Activated CD8-positive, alpha-beta memory T cell treated with anti-CD3 and anti-CD28 coated beads, Interleukin-2, amount 50 U/mL, for 4 hours (primary cell): ENCODE measurements at regions not wholly inside any gene's neighbourhood (a gene's known extent, or its start where the extent isn't known, plus 50 kb on each side); places are given as distances from the start of the nearest gene placed in this dataset.

Source experiments
- DNase-seq: peaks from one replicate; pipeline ENCODE4 v3.0.0-alpha.2; 2020

DNA sequence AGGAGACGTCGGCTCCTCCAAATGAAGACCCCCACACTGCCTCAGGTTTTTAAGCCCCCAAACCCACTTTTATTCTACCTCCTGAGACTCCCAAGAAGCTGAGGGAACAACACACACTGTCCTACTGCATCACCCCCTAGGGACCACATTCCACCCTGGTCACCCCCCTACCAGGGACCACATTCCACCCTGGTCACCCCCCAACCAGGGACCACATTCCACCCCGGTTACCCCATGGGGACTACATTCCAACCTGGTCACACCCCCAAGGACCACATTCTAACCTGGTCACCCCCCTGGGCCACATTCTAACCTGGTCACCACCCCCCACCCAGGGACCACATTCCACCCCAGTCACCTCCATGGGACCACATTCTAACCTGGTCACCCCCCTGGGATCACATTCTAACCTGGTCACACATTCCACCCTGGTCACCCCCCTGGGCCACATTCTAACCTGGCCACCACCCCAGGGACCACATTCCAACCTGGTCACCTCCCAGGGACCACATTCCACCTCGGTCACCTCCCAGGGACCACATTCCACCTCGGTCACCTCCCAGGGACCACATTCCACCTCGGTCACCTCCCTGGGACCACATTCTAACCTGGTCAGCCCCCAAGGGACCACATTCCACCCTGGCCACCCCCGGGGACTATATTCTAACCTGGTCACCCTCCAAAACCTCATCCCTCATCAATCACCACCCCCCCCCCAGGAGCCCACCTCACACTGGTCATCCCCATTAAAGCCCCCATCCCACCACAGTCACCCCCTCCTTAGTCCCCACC lies 587.6 kb downstream of the NPHP4 start:
- DNase-seq = no peak

DNA sequence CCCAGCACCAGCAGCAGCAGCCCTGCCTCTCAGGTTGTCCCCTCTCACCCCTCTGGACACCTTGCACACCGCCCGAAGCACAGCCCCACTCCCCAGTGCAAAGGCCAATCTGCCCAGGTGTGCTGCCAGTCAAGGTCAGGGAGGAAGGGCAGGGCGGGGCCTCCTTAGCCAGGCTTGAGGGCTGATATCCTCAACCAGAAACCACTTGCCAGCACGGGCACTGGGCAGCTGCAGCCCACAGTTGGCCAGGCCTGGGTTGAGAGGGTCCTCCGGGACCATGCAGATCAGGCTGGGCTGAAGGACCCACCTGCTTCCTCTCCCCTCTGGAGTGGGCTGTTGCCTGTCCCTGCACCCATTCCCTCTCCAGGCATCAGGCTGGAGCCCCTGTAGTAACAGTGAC lies 588.3 kb downstream of the NPHP4 start:
- DNase-seq = no peak

DNA sequence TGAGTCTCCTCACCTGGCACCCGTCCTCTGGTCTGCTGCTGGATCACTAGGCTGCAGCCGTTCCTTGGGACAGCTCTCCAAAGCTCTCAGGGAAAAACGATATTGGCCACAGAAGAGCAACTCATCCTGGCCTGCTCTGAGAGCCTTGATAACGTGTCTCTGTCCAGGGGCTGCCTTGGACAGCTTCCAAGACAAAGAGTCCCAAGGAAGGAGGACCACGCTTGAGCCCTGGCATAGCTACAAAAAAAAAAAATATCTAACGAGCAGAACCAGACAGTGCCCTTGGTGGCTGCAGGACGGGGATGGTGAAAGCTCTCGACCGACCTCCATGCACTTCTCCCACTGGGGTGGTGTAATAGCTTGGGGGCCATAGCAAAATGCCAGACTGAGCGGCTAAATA lies 589.6 kb downstream of the NPHP4 start:
- DNase-seq = no peak

DNA sequence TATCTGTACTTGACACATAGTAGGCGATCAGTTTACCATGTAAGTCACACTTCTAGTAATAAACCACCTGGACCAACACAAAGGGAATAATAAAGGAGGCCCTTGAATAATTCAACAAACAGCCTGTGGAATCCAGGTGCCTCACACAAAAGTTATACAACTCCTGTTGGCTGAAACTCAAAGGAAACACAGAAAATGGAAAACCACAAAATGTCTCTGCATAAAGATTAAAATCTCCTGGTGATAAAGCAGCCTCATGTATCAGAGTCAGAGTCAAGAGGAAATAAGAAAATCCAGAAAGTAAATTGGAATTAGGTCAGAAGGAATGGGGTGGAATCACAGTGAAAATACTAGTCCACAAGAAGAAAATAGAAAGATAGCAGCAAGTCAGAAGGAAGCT lies 592.5 kb downstream of the NPHP4 start:
- DNase-seq = no peak

DNA sequence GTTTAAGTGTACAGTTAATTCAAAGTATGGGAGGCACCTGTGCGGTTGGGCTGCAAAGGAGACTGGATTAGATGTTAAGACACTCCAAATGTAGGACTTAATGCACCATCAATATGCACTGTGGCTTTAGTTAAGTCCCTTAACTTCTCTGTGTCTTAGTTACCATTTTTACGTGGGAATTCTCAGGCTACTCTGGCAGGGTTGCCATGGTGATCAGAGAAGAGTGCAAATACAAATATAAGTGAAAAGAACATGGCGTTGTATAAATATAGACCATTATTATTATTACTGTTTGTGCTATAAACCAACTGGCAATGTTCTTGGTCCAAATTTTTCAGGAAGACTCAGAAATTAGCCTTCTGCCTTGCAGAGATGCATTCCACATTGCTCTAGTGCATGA lies 595.6 kb downstream of the NPHP4 start:
- DNase-seq = no peak

DNA sequence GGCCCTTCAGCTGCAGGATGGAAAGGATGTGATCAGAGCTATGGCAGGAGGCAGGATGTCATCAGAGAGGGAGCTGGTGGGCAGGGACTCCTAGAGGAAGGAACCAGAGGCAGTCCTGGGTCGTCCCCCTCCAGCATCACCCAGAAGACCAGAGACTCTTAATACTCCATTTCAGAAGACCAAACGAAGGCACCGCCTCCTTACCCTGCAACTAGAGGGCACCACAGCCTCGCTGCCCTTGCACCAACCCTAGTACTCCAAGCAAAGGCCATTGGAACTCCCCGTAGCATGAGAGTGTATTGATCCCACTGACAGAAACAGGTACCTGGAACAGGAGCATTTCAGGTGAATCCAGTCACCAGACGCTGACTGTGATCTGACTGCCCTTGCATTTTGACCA lies 598.1 kb downstream of the NPHP4 start:
- no peak for DNase-seq

DNA sequence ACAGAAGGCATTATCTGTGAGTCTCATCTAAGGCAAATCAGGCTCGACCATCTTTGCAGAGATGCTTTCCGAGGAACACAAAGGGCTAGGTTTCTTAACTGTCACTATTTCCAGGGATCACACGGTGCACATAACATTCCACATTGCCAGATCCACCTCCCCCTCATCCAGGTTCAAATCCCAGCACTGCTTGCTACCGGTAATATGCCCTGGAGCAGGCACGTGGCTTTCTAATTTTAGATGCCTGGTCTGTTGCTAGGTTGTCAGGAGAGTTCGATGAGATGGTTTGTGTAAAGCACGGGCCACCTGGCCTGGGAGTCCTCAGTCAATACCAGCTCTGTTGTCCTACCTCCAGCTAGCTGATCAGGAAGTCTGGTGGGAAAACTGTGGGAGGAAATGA lies 598.6 kb downstream of the NPHP4 start:
- no peak for DNase-seq

DNA sequence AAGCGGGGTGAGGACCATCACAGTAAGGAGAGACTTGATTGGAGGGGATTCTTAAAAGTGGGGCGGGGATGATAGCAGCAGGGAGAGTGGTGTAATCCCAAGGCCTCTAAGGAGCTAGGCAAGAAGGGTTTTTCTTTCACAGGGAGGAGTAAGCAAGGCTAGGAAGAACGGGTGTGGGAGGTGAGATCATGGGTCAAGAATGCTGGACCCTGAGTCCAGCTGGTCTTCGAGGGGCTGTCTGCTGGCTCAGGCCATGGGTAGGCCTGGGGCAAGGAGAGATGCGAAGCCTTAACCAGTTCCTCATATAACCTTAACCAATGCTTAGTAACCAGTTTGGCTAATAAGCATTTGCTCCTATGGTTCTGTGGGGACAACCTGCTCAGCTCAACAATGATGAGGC lies 599.1 kb downstream of the NPHP4 start:
- DNase-seq = no peak

DNA sequence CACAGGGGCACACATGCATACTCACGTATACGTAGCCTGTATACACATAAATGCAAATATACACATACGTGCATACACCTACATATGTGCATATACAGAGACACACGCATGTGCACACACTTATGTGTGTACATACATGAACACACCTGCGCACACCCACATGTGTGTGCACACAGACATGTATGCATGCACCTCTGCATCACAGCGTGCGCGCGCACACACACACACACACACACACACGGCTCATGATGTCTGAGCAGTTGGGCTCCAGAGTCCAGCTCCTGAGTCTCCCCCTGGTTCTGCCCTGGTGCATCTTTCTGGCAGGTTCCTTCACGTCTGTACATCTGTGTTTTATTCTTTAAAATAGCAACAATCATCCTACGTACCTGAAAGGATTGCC lies 600.5 kb downstream of the NPHP4 start:
- no peak for DNase-seq

DNA sequence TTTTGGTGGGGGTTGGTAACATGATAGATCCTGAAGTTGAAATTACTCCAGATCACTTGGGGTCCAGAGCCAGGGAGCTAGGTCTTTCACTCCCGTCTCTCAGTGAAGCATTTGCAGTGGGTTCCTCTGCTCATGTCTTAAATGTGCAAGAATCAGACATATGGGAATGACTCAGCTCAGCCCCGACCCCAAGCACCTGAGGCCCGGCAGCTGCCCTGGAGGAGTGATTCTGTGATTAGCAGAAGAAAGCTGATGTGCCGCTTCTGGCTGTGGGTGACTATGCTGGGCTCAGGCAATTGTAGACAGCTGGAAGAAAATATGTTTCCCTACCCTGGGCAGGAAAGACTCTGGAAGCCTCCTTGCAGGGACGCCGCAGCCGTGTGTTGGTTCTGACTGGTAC lies 601.7 kb downstream of the NPHP4 start:
- no peak for DNase-seq

DNA sequence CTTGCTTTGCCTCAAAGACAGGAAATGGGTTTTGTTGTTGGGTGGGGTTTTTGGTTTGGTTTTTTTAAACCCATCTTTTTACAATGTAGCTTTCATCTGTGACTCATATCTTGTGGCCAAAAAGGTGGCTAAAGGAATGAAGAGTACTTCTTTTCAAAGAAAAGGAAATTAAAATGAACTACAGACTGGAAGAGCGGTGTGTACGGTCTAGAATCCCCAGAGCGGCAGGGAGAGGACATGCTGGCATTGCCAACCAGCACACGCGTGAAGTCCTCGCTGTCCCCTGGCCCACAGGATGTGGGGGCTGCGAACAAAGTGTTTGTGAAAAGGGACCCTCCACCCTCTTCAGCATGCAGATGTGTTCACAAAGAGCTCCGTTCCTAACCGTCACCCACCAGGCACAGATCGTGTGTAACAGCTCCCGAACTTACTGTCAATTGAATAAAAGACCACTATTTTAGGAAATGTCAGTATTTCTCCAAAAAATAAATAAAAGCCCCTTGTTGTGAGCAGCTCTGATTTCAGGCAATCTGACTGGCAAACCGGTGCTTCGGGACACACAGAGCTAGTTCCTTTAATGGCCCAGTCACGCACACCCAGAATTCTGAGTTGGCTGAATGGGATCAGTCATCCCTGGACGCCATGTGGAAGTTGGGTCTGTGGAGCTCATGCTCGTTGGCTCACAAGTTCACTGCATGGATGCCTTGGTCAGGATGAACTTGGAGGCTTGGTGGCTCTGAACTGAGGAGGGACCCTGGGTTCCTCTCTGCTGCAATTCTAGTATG lies 602.9 kb downstream of the NPHP4 start:
- DNase-seq = no peak

DNA sequence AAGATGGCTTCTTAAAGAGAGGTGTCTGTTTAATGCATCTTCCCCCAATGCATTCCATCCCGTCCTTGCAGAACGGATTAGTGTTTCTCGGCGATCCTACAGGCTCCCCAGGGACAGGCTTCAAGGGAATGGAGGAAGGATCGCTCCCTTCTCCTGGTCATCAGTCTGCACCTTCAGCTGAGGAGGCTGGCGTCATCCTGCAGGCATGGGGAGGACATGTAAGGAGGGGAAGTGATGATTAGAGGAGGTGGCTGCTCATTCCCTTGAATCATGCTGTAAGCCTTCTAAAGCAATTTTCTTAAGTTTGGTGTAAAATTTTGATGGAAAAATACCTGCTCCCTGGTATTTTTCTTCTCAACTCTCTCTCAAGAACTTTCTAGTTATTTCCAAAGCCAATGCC lies 603.6 kb downstream of the NPHP4 start:
- DNase-seq = no peak

DNA sequence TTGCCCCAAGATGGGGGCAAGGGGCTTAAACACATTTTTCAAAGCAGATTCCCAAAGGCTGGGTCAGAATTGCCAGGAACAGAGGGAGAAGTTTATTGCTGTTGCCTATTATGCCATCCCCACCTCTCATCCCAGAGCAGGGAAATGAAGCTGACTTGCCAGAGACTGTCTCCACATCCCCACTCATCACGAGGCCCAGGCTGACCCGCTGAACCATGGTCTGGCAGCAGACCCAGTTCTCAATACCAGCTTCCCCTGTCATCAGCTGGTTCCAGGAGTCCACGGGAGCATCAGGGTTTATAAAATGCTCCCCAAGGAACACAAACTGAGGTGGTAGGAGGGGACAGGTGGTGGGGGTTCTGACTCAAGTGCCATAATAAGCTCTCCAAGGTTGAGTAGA lies 605.9 kb downstream of the NPHP4 start:
- DNase-seq = no peak

DNA sequence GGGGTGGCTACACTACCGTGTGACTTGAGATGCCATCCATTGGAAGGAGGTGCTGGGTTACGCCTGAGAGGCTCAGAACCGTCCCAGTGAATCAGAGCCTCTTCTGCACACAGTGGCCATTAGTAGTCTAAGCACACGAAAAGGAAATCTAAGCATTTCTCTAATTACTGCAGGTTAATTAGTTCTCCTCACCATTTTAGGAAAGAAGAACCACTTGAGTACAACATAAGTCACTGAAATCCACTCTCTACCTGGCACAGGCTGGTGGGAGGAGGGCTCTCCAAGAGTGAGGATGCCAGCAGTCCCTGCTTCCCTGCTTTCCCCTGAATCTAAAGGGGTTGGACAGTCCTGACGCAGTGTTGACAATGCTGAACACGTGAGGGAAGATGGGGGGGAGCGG lies 606.3 kb downstream of the NPHP4 start:
- no peak for DNase-seq

DNA sequence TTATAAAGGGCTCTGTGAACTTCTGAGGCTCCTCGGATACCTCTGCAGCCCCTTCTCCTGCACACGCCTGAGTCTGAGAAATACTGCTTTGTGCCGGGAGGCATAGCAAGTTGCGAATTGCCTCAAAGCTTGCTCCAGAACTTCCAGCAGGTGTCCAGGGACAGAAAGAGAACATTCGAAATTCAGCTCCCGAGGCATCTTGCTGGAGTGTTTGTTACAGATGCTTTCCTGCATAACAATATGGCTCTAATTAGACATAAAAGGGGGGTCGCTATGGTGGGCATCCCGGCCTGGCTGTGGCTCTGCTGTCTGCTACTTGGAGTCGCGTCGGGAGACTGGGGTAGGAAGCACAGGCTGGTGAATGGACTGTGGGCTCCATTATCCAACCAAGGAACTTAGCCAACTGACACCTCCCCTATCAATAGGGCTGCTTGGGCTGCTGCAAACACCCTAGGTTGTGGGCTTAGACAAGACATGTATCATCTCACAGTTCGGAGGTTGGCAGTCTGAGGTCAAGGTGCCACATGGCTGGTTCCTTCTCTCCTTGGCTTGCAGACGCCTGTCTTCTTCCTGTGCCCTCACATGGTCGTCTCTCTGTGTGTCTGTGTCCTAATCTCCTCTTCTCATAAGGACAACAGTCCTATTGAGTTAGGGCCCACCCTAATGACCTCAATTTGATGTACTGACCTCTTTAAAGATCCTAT lies 607.0 kb downstream of the NPHP4 start:
- no peak for DNase-seq

DNA sequence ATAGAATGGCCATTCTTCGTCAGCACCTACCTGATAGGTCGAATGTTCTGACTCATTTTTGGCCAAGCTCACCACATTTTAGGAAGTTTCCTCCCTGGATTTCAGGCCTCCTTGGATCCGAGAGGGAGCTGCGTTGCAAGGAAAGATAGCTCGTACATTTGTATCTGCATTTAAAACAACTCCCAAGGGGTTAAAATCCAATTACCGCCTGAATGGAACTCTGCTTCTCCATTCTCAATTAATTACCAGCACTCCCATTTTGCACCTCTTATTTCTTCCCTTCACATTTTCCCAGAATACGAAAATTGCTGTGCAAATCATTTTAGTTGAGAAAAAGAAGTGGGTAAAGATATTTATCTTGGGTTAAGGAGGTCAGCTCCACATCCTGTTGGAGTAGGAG lies 610.7 kb downstream of the NPHP4 start:
- no peak for DNase-seq

DNA sequence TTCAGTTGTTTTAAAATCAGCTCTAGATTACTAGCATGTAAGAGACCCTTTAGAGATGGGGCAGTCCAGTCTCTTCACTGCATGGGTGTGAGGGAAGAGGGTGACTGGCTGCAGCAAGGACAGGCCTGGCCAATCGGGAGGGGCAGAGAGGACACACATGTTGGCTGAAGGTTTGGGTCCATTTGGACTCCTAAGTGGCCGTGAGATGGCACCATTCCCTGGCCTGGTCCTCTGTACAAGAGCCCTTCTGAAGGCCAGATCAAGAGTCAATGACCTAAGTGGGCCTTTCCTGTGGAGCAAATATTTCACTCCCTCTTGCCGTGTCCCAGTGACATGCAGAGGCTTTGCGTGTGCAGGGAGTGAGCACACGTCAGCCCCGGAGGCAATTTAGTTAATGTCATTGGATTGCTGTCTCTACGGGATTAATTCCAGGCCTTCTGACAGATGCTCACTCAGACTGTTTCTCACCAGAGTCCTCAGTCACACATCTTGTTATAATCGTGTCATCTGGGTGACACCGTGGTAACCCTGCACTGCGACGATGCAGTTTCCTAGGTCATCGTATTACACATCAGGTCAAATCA lies 613.0 kb downstream of the NPHP4 start:
- DNase-seq = no peak

DNA sequence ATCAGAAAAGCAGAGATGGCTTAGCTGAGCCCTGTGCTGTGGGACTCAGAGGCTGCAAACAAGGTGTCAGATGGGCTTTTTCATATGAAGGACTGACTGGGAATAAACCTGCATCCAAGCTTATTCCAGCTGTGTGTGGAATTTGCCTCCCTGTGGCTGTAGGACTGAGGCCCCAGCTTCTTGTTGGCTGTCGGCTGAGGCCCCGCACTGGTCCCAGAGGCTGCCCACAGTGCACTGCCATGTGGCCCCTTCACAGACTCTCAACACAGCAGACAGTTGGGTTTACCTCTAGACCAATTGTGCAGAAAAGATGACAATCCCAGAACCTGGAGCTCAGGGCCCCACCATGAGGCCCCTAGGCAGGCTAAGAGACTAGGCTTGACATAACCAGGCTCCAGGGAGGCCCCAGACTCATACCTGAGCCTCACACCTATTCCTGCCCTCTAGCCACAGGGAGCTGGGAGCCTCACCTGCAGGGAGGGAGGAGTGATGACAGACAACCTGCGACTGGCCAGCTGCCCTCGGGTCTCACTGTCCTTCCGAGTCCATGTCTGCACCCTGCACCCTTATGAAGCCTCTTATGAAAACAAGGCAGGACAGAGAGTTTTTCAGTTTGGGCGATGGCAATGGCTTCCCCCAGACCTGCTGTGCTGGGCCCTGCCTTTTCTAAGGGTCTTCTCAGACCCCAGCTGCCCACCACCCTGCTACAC lies 615.5 kb downstream of the NPHP4 start:
- no peak for DNase-seq

DNA sequence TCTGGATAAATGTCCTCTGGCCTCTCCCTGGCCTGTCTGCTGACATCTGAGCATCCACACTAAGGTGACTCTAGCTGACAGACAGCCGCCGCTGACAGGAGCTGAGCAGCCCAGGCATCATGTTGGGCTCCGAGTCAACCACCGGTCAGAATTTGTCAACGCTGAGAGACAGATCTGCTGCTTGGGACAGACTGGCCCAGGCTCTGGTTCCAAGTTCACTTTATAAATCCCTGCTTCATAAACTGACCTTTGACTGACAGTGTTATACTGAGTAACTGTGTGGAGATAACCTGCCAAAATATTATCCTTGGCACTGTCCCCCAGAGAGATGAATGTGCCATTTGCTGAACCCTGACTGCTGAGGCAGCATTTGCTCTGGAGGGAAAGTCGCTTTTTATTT lies 616.7 kb downstream of the NPHP4 start:
- no peak for DNase-seq

DNA sequence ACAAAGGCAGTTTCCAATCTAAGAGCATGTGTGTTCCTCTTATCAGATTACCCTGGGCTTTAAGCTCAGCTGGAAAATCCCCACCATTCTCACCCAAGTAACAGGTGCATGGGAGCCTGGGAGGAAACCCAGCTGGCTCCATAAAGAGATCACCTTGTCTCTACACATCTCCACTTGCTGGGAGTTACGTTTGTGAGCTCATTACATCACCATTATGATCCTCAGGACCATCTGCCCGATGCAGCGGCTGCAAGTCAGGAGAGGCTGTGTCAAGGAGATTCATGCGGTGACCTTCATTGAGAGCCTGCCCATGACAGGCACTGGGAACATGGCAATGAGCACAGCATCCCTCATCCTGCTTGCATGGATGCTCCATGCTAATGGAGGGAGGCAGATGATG lies 618.0 kb downstream of the NPHP4 start:
- DNase-seq = no peak

DNA sequence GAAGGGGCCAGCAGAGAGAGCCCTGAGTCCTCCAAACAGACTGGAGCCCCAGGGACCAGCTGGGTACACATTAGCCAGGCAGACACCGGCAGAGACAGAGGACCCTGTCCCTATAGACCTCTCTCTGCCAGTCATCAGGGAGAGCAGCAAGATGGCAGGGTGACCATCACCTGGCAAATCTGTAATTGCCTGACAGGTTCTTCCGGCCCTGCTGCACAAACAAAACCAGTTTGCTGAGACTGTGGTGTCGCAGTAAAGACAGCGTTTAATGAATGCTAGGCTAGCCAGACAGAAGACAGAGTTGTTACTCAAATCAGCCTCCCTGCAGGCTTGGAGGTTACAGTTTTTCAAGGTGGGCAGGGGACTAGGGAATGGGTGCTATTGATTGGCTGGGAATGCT lies 618.9 kb downstream of the NPHP4 start:
- no peak for DNase-seq

DNA sequence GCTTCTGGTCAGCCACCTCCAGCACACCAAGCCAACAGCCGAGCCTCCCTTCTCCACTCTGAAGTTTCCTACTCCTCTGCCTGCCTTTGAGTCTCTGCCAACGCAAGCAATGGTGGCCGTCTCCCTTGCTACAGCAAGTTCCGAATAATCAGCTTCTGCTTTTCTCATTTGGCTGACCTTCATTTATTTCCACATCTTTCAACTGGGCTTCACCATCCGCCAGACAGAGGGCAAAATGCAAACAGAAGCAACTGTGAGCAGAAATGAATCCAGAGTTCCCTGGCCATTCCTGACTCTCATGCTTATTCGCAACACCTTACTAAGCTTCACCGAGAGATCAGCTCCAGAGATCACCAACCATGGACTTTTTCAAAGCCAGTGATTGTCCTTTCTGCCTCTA lies 621.0 kb downstream of the NPHP4 start:
- DNase-seq = no peak

DNA sequence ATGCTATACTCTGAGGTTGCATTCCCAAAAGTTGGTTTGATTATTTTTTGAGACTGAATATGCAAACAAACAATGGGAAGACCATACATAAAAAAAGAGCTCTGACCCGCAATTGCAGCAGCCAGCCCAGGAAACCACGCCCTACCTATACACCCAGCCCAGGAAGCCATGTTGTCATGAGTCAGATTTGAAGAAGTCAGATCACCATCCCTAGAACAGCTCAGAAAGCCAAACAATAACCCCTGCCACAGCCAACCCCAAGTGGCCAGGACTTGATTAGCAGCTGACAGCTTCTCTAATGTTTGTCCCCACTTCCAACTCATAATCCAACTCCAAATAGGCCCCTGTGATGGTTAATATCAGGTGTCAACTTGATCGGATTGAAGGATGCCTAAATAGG lies 621.9 kb downstream of the NPHP4 start:
- DNase-seq = no peak
